ENCODE measurements at regions not wholly inside any gene's neighbourhood (a gene's known extent, or its start where the extent isn't known, plus 50 kb on each side); places are given as distances from the start of the nearest gene placed in this dataset.
A peak's percentile ranks its signal among the peaks of the same experiment; 100 is the strongest.

DNA sequence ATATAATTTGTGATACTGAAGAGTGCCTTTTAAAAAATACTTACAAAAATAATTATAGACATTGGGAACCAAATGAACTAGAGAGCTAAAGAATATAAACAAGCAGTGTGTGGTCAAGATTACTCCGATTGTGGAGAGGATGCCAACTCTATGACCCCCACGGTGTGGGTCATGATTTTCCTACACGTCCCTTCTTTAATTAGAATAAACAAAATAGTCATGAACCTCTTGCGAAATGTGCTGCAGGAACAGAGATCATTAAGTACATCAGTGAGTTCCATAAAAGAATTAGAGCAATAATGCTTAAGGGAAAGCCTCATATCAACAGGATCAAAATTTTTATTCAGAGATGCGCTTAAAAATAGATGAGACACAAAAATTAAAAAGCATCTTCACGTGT lies 476.6 kb upstream of the ROBO1 start:
- Mint-ChIP-seq H3K4me3 (ENCODE audit: unreplicated experiment) (no peak overlapping the region), H3K4me1 (ENCODE audit: unreplicated experiment) (no peaks in the 10 kb centered on the region)
- TF ChIP-seq, protein P1, sequence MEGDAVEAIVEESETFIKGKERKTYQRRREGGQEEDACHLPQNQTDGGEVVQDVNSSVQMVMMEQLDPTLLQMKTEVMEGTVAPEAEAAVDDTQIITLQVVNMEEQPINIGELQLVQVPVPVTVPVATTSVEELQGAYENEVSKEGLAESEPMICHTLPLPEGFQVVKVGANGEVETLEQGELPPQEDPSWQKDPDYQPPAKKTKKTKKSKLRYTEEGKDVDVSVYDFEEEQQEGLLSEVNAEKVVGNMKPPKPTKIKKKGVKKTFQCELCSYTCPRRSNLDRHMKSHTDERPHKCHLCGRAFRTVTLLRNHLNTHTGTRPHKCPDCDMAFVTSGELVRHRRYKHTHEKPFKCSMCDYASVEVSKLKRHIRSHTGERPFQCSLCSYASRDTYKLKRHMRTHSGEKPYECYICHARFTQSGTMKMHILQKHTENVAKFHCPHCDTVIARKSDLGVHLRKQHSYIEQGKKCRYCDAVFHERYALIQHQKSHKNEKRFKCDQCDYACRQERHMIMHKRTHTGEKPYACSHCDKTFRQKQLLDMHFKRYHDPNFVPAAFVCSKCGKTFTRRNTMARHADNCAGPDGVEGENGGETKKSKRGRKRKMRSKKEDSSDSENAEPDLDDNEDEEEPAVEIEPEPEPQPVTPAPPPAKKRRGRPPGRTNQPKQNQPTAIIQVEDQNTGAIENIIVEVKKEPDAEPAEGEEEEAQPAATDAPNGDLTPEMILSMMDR (IDR thresholded peaks at IDR 0.05; ENCODE audit: unreplicated experiment): no peak

GRCh38 chr3:80241791-80242190 lies 474.0 kb upstream of the ROBO1 start:
- Mint-ChIP-seq H3K27ac (ENCODE audit: unreplicated experiment) (no peak overlapping the region), H3K9me3 (ENCODE audit: unreplicated experiment) (no peaks in the 10 kb centered on the region), H3K4me3 (ENCODE audit: unreplicated experiment) (no peak overlapping the region), H3K36me3 (ENCODE audit: low read depth, unreplicated experiment) (no peaks in the 10 kb centered on the region), H3K27me3 (ENCODE audit: unreplicated experiment) (no peaks in the 10 kb centered on the region), H3K4me1 (ENCODE audit: unreplicated experiment) (peaks cover 10% of the 10 kb centered on the region)
- DNase-seq (ENCODE audit: low spot score): no peak
- TF ChIP-seq, protein P1 (IDR thresholded peaks at IDR 0.05; ENCODE audit: unreplicated experiment): no peak

More for the DNA sequence above, 476.6 kb upstream of the ROBO1 start:
- Mint-ChIP-seq H3K27me3 (ENCODE audit: unreplicated experiment) (no peaks in the 10 kb centered on the region), H3K36me3 (ENCODE audit: low read depth, unreplicated experiment) (no peaks in the 10 kb centered on the region), H3K27ac (ENCODE audit: unreplicated experiment) (no peak overlapping the region), H3K9me3 (ENCODE audit: unreplicated experiment) (peaks cover 4% of the 10 kb centered on the region)
- no peak for DNase-seq (ENCODE audit: low spot score)

GRCh38 chr3:80239301-80239700 lies 471.5 kb upstream of the ROBO1 start:
- no peaks in the 10 kb centered on the region for H3K27me3 Mint-ChIP-seq (ENCODE audit: unreplicated experiment)
- H3K36me3 Mint-ChIP-seq (ENCODE audit: low read depth, unreplicated experiment): no peaks in the 10 kb centered on the region
- H3K4me1 Mint-ChIP-seq (ENCODE audit: unreplicated experiment): peaks cover 15% of the 10 kb centered on the region
- no peak overlapping the region for H3K4me3 Mint-ChIP-seq (ENCODE audit: unreplicated experiment)
- DNase-seq (ENCODE audit: low spot score): no peak
- H3K9me3 Mint-ChIP-seq (ENCODE audit: unreplicated experiment): no peaks in the 10 kb centered on the region
- no peak overlapping the region for H3K27ac Mint-ChIP-seq (ENCODE audit: unreplicated experiment)
- TF ChIP-seq, protein P1 (IDR thresholded peaks at IDR 0.05; ENCODE audit: unreplicated experiment): no peak

- Mint-ChIP-seq H3K9me3 (ENCODE audit: unreplicated experiment) (no peaks in the 10 kb centered on the region), H3K4me3 (ENCODE audit: unreplicated experiment) (no peak overlapping the region), H3K27ac (ENCODE audit: unreplicated experiment) (peak overlapping the region; percentile 92), H3K36me3 (ENCODE audit: low read depth, unreplicated experiment) (no peaks in the 10 kb centered on the region), H3K27me3 (ENCODE audit: unreplicated experiment) (no peaks in the 10 kb centered on the region), H3K4me1 (ENCODE audit: unreplicated experiment) (peaks cover 15% of the 10 kb centered on the region)
- TF ChIP-seq, protein P1 (IDR thresholded peaks at IDR 0.05; ENCODE audit: unreplicated experiment): no peak
- DNase-seq (ENCODE audit: low spot score): no peak
These were observed 470.8 kb upstream of the ROBO1 start for GRCh38 chr3:80238606-80239005.

DNA sequence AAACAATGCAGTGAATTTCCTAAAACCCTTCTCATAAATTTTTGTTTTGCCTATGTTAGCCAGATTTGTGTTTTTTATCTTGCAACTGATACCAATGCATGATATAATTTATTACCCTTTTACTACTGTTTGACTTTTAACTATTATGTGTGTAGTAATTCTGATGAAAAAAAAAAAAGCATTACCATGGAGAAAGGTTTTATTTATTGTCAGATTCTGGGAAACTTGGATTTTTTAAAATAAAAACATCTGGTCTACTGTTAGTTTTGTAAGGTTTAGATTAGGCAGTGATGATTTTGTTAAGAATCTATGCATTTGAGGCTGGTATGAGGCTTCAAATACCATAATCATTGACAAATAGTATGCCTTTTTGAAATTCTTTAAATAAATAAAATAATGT lies 470.4 kb upstream of the ROBO1 start:
- DNase-seq (ENCODE audit: low spot score): no peak
- H3K27me3 Mint-ChIP-seq (ENCODE audit: unreplicated experiment): no peaks in the 10 kb centered on the region
- no peak overlapping the region for H3K4me3 Mint-ChIP-seq (ENCODE audit: unreplicated experiment)
- peak overlapping the region; percentile 92 for H3K27ac Mint-ChIP-seq (ENCODE audit: unreplicated experiment)
- H3K4me1 Mint-ChIP-seq (ENCODE audit: unreplicated experiment): peaks cover 15% of the 10 kb centered on the region
- TF ChIP-seq, protein P1 (IDR thresholded peaks at IDR 0.05; ENCODE audit: unreplicated experiment): no peak
- no peaks in the 10 kb centered on the region for H3K9me3 Mint-ChIP-seq (ENCODE audit: unreplicated experiment)
- no peaks in the 10 kb centered on the region for H3K36me3 Mint-ChIP-seq (ENCODE audit: low read depth, unreplicated experiment)

Data from endothelial cell (in vitro differentiated cells).